IPS-15b (cell line): ENCODE measurements at regions not wholly inside any gene's neighbourhood (a gene's known extent, or its start where the extent isn't known, plus 50 kb on each side); places are given as distances from the start of the nearest gene placed in this dataset.

ENCODE experiments used
- H3K27me3 ChIP-seq: one replicate; pipeline ENCODE4 v1.6.1; 2013; ENCODE audit warnings: low read length; ENCODE audit not compliant: control insufficient read depth, insufficient read depth
- H3K36me3 ChIP-seq: one replicate; pipeline ENCODE4 v1.6.1; 2013; ENCODE audit warnings: low read length; ENCODE audit not compliant: control insufficient read depth, insufficient read depth
- H3K4me1 ChIP-seq: one replicate; pipeline ENCODE4 v1.6.1; 2013; ENCODE audit warnings: mild to moderate bottlenecking, low read length; ENCODE audit not compliant: control insufficient read depth, insufficient read depth
- H3K4me3 ChIP-seq: one replicate; pipeline ENCODE4 v1.5.1; 2013; ENCODE audit warnings: low read depth, low read length
- H3K9ac ChIP-seq: one replicate; pipeline ENCODE4 v1.6.1; 2013; ENCODE audit warnings: low read depth, mild to moderate bottlenecking, low read length
- H3K9me3 ChIP-seq: one replicate; pipeline ENCODE4 v1.6.1; 2013; ENCODE audit warnings: mild to moderate bottlenecking, low read length; ENCODE audit not compliant: control insufficient read depth, insufficient read depth

GRCh38 chr5:99133921-99134320 lies 205.1 kb upstream of the CHD1 start:
- H3K9ac ChIP-seq = no peak overlapping the region
- H3K27me3 ChIP-seq = no peaks in the 10 kb centered on the region
- no peaks in the 10 kb centered on the region for H3K36me3 ChIP-seq
- H3K9me3 ChIP-seq = no peaks in the 10 kb centered on the region
- no peak overlapping the region for H3K4me3 ChIP-seq
- no peaks in the 10 kb centered on the region for H3K4me1 ChIP-seq

DNA sequence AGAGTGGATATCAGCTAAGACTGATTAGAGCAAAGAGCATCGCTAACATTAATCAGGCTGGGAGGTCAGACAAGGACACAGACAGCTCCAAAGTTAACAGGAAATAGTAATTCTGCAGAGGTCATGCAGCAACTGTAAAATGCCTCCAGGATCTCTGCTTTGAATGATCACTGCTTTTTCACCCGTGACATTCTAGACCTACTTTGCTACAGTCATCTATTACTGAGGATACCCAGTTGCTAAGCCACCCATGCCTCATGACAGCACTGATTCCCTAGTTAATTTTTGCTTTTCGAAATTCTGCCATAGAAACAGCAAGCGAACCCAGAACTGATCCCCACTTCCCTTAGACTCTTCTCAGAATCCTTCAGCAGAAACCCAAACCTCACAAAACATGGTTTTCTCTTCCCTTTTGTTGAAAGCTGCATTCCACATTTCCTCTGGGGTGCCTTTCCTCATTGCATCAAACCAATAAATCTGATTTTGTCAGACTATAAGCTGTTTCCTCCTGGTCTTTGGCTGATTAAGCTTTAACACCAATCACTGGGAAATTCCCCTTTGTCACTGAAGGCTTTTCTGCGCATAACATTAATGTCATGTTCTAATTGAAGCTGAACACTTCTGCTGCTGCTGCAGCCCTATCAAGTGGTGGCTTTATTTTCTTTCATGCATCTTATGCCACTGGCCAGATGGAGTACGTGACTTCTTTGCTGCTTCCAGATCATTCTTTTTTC lies 201.1 kb upstream of the CHD1 start:
- Histone ChIP-seq H3K4me1 (no peaks in the 10 kb centered on the region), H3K27me3 (no peaks in the 10 kb centered on the region), H3K9me3 (no peaks in the 10 kb centered on the region), H3K9ac (no peak overlapping the region), H3K36me3 (no peaks in the 10 kb centered on the region), H3K4me3 (no peak overlapping the region)

DNA sequence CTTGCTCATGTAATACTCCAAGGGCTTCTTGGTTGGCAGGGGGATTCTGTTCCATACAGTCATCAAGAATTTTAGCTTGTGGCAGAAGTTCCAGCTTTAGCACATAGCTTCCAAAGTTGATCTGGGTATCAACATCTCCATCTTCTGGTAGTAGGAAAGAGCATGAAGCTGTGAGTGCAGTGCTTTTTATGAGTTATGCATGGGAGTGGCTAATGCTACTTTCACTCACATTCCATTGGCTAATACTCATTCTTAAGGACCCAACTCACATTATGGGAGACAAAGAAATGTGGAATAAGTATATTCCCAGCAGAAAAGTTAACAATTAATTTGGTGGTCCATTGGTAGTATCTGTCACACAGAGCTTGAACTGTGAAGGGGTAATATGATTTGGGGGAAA lies 194.2 kb upstream of the CHD1 start:
- H3K27me3 ChIP-seq = no peaks in the 10 kb centered on the region
- no peak overlapping the region for H3K9ac ChIP-seq
- H3K36me3 ChIP-seq = no peaks in the 10 kb centered on the region
- no peaks in the 10 kb centered on the region for H3K4me1 ChIP-seq
- no peaks in the 10 kb centered on the region for H3K9me3 ChIP-seq
- H3K4me3 ChIP-seq = no peak overlapping the region

DNA sequence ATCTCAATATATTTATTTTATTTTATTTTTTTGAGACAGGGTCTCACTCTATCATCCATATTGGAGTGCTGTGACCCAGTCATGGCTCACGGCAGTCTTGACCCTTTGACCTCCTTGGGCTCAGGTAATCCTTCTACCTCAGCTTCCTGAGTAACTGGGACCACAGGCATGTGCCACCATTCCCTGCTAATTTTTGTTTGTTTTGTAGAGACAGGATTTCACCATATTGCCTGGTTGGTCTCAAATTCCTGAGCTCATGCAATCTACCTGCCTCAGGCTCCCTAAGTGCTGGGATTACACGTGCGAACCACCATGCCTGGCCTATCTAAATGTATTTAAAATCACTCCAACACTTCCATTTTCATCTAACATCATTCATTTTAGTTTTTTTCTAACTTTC lies 190.5 kb upstream of the CHD1 start:
- no peaks in the 10 kb centered on the region for H3K27me3 ChIP-seq
- no peaks in the 10 kb centered on the region for H3K4me1 ChIP-seq
- H3K9me3 ChIP-seq = no peaks in the 10 kb centered on the region
- no peak overlapping the region for H3K4me3 ChIP-seq
- H3K9ac ChIP-seq = no peak overlapping the region
- no peaks in the 10 kb centered on the region for H3K36me3 ChIP-seq

- H3K27me3 ChIP-seq = no peaks in the 10 kb centered on the region
- H3K9ac ChIP-seq = no peak overlapping the region
- no peaks in the 10 kb centered on the region for H3K9me3 ChIP-seq
- no peaks in the 10 kb centered on the region for H3K36me3 ChIP-seq
- H3K4me1 ChIP-seq = no peaks in the 10 kb centered on the region
- no peak overlapping the region for H3K4me3 ChIP-seq
Observed at GRCh38 chr5:99116526-99116925, 187.7 kb upstream of the CHD1 start.

DNA sequence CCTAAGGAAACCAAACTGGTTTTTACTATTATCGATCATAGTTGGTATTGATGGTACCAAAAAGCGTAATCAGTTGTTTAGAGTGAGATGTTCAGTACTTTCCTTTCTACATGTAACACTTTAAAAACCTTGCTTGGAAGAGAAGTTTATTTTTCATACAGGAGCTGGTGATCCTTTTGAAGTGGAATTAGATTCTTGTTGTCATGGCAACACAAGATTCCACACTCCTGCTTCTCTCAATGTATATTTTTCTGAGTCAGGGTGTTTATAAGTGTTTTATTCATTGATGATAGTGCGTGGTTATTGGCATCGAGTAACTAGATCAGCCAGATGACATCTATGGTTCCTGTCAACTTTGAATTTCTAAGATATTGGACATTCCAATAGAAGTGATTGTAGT lies 181.1 kb upstream of the CHD1 start:
- no peaks in the 10 kb centered on the region for H3K27me3 ChIP-seq
- H3K9ac ChIP-seq = no peak overlapping the region
- no peaks in the 10 kb centered on the region for H3K36me3 ChIP-seq
- no peak overlapping the region for H3K4me3 ChIP-seq
- no peaks in the 10 kb centered on the region for H3K9me3 ChIP-seq
- H3K4me1 ChIP-seq = no peaks in the 10 kb centered on the region

DNA sequence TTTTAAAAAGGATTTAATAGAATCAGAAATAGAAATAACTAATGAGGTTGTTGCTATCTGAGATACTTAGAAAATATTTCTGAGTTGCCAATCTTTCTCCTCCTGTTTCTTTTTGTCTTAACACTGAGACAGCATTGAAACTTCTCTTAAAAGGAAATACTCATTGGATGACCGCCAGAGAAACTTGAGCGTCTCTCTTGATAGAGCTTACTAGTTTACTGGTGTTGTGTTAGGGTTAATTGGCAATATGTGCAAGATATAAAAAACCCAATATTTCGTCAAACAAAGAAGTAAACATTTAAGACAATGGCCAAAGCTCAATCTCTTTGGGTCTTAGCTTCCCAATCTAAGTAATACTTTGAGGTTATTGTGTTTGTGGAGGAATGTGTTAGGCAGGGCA lies 176.4 kb upstream of the CHD1 start:
- Histone ChIP-seq H3K9me3 (no peaks in the 10 kb centered on the region), H3K27me3 (no peaks in the 10 kb centered on the region), H3K4me1 (no peaks in the 10 kb centered on the region), H3K4me3 (no peak overlapping the region), H3K9ac (no peak overlapping the region), H3K36me3 (no peaks in the 10 kb centered on the region)

- no peaks in the 10 kb centered on the region for H3K27me3 ChIP-seq
- no peak overlapping the region for H3K9ac ChIP-seq
- no peaks in the 10 kb centered on the region for H3K9me3 ChIP-seq
- H3K4me1 ChIP-seq = no peaks in the 10 kb centered on the region
- no peaks in the 10 kb centered on the region for H3K36me3 ChIP-seq
- no peak overlapping the region for H3K4me3 ChIP-seq
Observed at GRCh38 chr5:99104538-99105132, 175.8 kb upstream of the CHD1 start.

- no peaks in the 10 kb centered on the region for H3K27me3 ChIP-seq
- no peaks in the 10 kb centered on the region for H3K36me3 ChIP-seq
- no peaks in the 10 kb centered on the region for H3K9me3 ChIP-seq
- no peaks in the 10 kb centered on the region for H3K4me1 ChIP-seq
- H3K9ac ChIP-seq = no peak overlapping the region
- H3K4me3 ChIP-seq = no peak overlapping the region
Observed at GRCh38 chr5:99102073-99102697, 173.4 kb upstream of the CHD1 start.

- H3K9ac ChIP-seq = no peak overlapping the region
- H3K4me3 ChIP-seq = no peak overlapping the region
- no peaks in the 10 kb centered on the region for H3K9me3 ChIP-seq
- no peaks in the 10 kb centered on the region for H3K36me3 ChIP-seq
- no peaks in the 10 kb centered on the region for H3K27me3 ChIP-seq
- no peaks in the 10 kb centered on the region for H3K4me1 ChIP-seq
Observed at GRCh38 chr5:99099691-99100090, 170.9 kb upstream of the CHD1 start.

GRCh38 chr5:99089822-99090549 lies 161.2 kb upstream of the CHD1 start:
- H3K4me1 ChIP-seq = no peaks in the 10 kb centered on the region
- H3K4me3 ChIP-seq = no peak overlapping the region
- H3K9me3 ChIP-seq = no peaks in the 10 kb centered on the region

More at GRCh38 chr5:99089822-99090549, 161.2 kb upstream of the CHD1 start:
- H3K9ac ChIP-seq = no peak overlapping the region
- no peaks in the 10 kb centered on the region for H3K36me3 ChIP-seq
- no peaks in the 10 kb centered on the region for H3K27me3 ChIP-seq
